ENCODE measurements at regions not wholly inside any gene's neighbourhood (a gene's known extent, or its start where the extent isn't known, plus 50 kb on each side); places are given as distances from the start of the nearest gene placed in this dataset.

GRCh38 chr20:22446613-22447446, 137.5 kb downstream of the FOXA2 start:
- H2AK5ac ChIP-seq (ENCODE audit: low read depth, low read length), result no peak overlapping the region
- no peak for FAIRE-seq
- CTCF ChIA-PET (ENCODE audit: partially characterized antibody), result no interaction called here
- TF ChIP-seq POLR2AphosphoS5 (IDR thresholded peaks at IDR 0.05; ENCODE audit: low read depth, low read length) (no peak), NANOG (IDR thresholded peaks at IDR 0.05; ENCODE audit: insufficient read depth, low read depth, low read length, poor library complexity, severe bottlenecking) (no peak), CEBPB (IDR thresholded peaks at IDR 0.05; ENCODE audit: low read depth, low read length) (no peak), CBX5 (IDR thresholded peaks at IDR 0.05; ENCODE audit: low read depth, low read length) (no peak), MAFK (IDR thresholded peaks at IDR 0.05; ENCODE audit: low read depth, low read length) (no peak), SRF (IDR thresholded peaks at IDR 0.05; ENCODE audit: low read depth, low read length) (no peak), TAF1 (IDR thresholded peaks at IDR 0.05; ENCODE audit: low read depth, low read length) (no peak), EGR1 (IDR thresholded peaks at IDR 0.05; ENCODE audit: borderline replicate concordance, low read depth, low read length) (no peak), SP4 (IDR thresholded peaks at IDR 0.05; ENCODE audit: low read length) (no peak), RXRA (IDR thresholded peaks at IDR 0.05; ENCODE audit: insufficient read depth, low read depth, low read length) (no peak), GABPA (IDR thresholded peaks at IDR 0.05; ENCODE audit: borderline replicate concordance, insufficient read depth, low read length) (no peak), TBP (IDR thresholded peaks at IDR 0.05; ENCODE audit: low read depth, low read length) (no peak), JUN (IDR thresholded peaks at IDR 0.05; ENCODE audit: low read depth, low read length) (no peak), SAP30 (IDR thresholded peaks at IDR 0.05; ENCODE audit: insufficient read depth, insufficient replicate concordance, low read length) (no peak)

More at GRCh38 chr20:22446613-22447446, 137.5 kb downstream of the FOXA2 start:
- H4K5ac ChIP-seq (ENCODE audit: insufficient read length, low read depth, low read length), result no peak overlapping the region
- H3K36me3 ChIP-seq (ENCODE audit: control insufficient read depth in 2 of 4, insufficient read depth in 4 of 4, low read length in 3 of 4), result no peaks in the 10 kb centered on the region; a peak in 1 of 8 replicates
- H2BK15ac ChIP-seq (ENCODE audit: low read length), result no peak overlapping the region
- H2BK120ac ChIP-seq (replicated peaks; ENCODE audit: low read depth, low read length), result no peak overlapping the region
- no peaks in the 10 kb centered on the region; a peak in 1 of 7 replicates for H3K4me1 ChIP-seq (replicated peaks in 1 of 4; ENCODE audit: control insufficient read depth in 3 of 4, insufficient read depth in 4 of 4, low read length in 3 of 4)
- no peak overlapping the region for H4K91ac ChIP-seq (replicated peaks; ENCODE audit: insufficient read length, low read length)
- H3K23ac ChIP-seq (ENCODE audit: insufficient read length), result no peak overlapping the region
- no peak overlapping the region for H2BK5ac ChIP-seq (ENCODE audit: low read depth, low read length)
- H3K27me3 ChIP-seq (replicated peaks in 1 of 4; ENCODE audit: control insufficient read depth in 3 of 4, extremely low read depth in 1 of 4, insufficient read depth in 3 of 4, low read length in 3 of 4), result peaks cover 0 to 3% (median 0%) of the 10 kb centered on the region in 4 experiments; a peak in 1 of 7 replicates
- no peaks in the 10 kb centered on the region for H3K79me2 ChIP-seq (ENCODE audit: control insufficient read depth in 1 of 2, insufficient read depth in 2 of 2, low read length in 2 of 2)
- no peak overlapping the region for H4K8ac ChIP-seq (ENCODE audit: extremely low read depth, insufficient read depth, low read length)
- H2BK20ac ChIP-seq (ENCODE audit: low read length), result no peak overlapping the region
- H3K4me2 ChIP-seq (ENCODE audit: insufficient read depth in 1 of 2, low read depth in 2 of 2, low read length in 2 of 2), result no peak overlapping the region
- no peak overlapping the region for H2AFZ ChIP-seq (ENCODE audit: low read length)
- WGBS, 2 experiments (ENCODE audit: extremely low coverage in 1 of 2, insufficient coverage in 1 of 2, insufficient read length in 1 of 2, insufficient replicate concordance in 2 of 2, low coverage in 1 of 2, low lambda C conversion rate in 2 of 2, missing lambda C conversion rate in 1 of 2), result 85% methylated on average over 5 of the region's 5 CpGs; no CpG with 5 or more reads in 1 of the 2 experiments
- H3K14ac ChIP-seq (ENCODE audit: insufficient read length), result no peak overlapping the region
- H3K4ac ChIP-seq (replicated peaks; ENCODE audit: insufficient read length, low read depth, low read length), result no peak overlapping the region
- H3K9me3 ChIP-seq (ENCODE audit: insufficient read depth in 2 of 2, low read depth in 1 of 2, low read length in 1 of 2), result no peaks in the 10 kb centered on the region
- no peak overlapping the region for H2BK12ac ChIP-seq (ENCODE audit: low read depth, low read length)
- H3K79me1 ChIP-seq (ENCODE audit: low read depth, low read length), result no peaks in the 10 kb centered on the region
- POLR2A ChIA-PET (ENCODE audit: partially characterized antibody), result no interaction called here
- no peaks in the 10 kb centered on the region; the same call in 1 of the 2 replicates for H3K23me2 ChIP-seq (ENCODE audit: low read depth, low read length)
- H3K56ac ChIP-seq (replicated peaks; ENCODE audit: insufficient read length, low read depth, low read length), result no peak overlapping the region
- no peak overlapping the region for H3K18ac ChIP-seq (ENCODE audit: extremely low read depth, low read length)
- H3K9ac ChIP-seq (replicated peaks in 1 of 4; ENCODE audit: extremely low read depth in 1 of 4, low read depth in 3 of 4, low read length in 3 of 4), result no peak overlapping the region
- DNase-seq (ENCODE audit: low read depth in 1 of 2, low spot score in 2 of 2), result no peak
- no peak overlapping the region for H3K4me3 ChIP-seq (ENCODE audit: extremely low read depth in 1 of 4, insufficient read depth in 2 of 4, low read depth in 3 of 4, low read length in 4 of 4)
- no peaks in the 10 kb centered on the region for H4K20me1 ChIP-seq (replicated peaks in 1 of 2; ENCODE audit: control insufficient read depth in 1 of 2, insufficient read depth in 2 of 2, low read length in 2 of 2)
- H3K27ac ChIP-seq (ENCODE audit: low read depth, low read length), result no peak overlapping the region

Data from H1 (cell line).